ENCODE measurements at regions not wholly inside any gene's neighbourhood (a gene's known extent, or its start where the extent isn't known, plus 50 kb on each side); places are given as distances from the start of the nearest gene placed in this dataset.

- Histone ChIP-seq H3K4me2 (replicated peaks; ENCODE audit: low read depth, low read length, poor library complexity, severe bottlenecking) (no peak overlapping the region), H2AFZ (ENCODE audit: insufficient read depth, low read depth, low read length, poor library complexity, severe bottlenecking) (no peak overlapping the region), H3K27ac (ENCODE audit: low read length in 2 of 2) (no peak overlapping the region), H3K4me1 (ENCODE audit: control insufficient read depth in 2 of 2, insufficient read depth in 2 of 2, low read length in 2 of 2) (no peaks in the 10 kb centered on the region), H4K20me1 (ENCODE audit: control insufficient read depth, insufficient read depth, low read length, poor library complexity, severe bottlenecking) (no peaks in the 10 kb centered on the region), H3K9me3 (ENCODE audit: control extremely low read depth in 1 of 3, control insufficient read depth in 2 of 3, insufficient read depth in 1 of 3, low read length in 2 of 3) (no peaks in the 10 kb centered on the region), H3K9ac (ENCODE audit: low read length) (no peak overlapping the region), H3K36me3 (replicated peaks in 1 of 2; ENCODE audit: control extremely low read depth in 1 of 2, control insufficient read depth in 1 of 2, extremely low read depth in 1 of 2, insufficient read depth in 2 of 2, low read length in 1 of 2) (no peaks in the 10 kb centered on the region), H3K4me3 (ENCODE audit: control extremely low read depth in 1 of 5, extremely low read depth in 1 of 5, insufficient read depth in 1 of 5, low read depth in 2 of 5, low read length in 4 of 5) (no peak overlapping the region), H3K27me3 (replicated peaks in 1 of 4; ENCODE audit: control extremely low read depth in 1 of 4, control insufficient read depth in 3 of 4, insufficient read depth in 4 of 4, low read length in 3 of 4) (no peaks in the 10 kb centered on the region), H3K79me2 (ENCODE audit: control insufficient read depth, insufficient read depth, low read length) (no peaks in the 10 kb centered on the region)
- Mint-ChIP-seq H3K27me3 (no peaks in the 10 kb centered on the region), H3K9me3 (ENCODE audit: insufficient read depth) (no peaks in the 10 kb centered on the region), H3K4me3 (no peak overlapping the region), H3K4me1 (peaks cover 5% of the 10 kb centered on the region), H3K27ac (no peak overlapping the region)
- CTCF ChIA-PET = no interaction called here
- TF ChIP-seq EZH2 (IDR thresholded peaks at IDR 0.05; ENCODE audit: borderline replicate concordance, insufficient read depth, low read depth, low read length, poor library complexity, severe bottlenecking) (no peak), CTCF (IDR thresholded peaks at IDR 0.05) (no peak)
- intact Hi-C loops (cut with micrococcal nuclease) = no loop called here
- ATAC-seq (ENCODE audit: low read depth) = no peak
- POLR2A ChIA-PET = no interaction called here
- no peak for DNase-seq
- no CpG with 5 or more reads among the region's 4 CpGs for WGBS (ENCODE audit: insufficient coverage)
Observed at GRCh38 chr9:82149501-82149946, 161.0 kb downstream of the SPATA31D1 start.

GRCh38 chr9:82152181-82152580 lies 163.6 kb downstream of the SPATA31D1 start:
- Histone ChIP-seq H4K20me1 (ENCODE audit: control insufficient read depth, insufficient read depth, low read length, poor library complexity, severe bottlenecking) (no peaks in the 10 kb centered on the region), H3K4me2 (replicated peaks; ENCODE audit: low read depth, low read length, poor library complexity, severe bottlenecking) (no peak overlapping the region), H3K27ac (ENCODE audit: low read length in 2 of 2) (no peak overlapping the region), H3K9me3 (ENCODE audit: control extremely low read depth in 1 of 3, control insufficient read depth in 2 of 3, insufficient read depth in 1 of 3, low read length in 2 of 3) (no peaks in the 10 kb centered on the region), H2AFZ (ENCODE audit: insufficient read depth, low read depth, low read length, poor library complexity, severe bottlenecking) (no peak overlapping the region), H3K36me3 (replicated peaks in 1 of 2; ENCODE audit: control extremely low read depth in 1 of 2, control insufficient read depth in 1 of 2, extremely low read depth in 1 of 2, insufficient read depth in 2 of 2, low read length in 1 of 2) (no peaks in the 10 kb centered on the region), H3K27me3 (replicated peaks in 1 of 4; ENCODE audit: control extremely low read depth in 1 of 4, control insufficient read depth in 3 of 4, insufficient read depth in 4 of 4, low read length in 3 of 4) (no peaks in the 10 kb centered on the region), H3K4me3 (ENCODE audit: control extremely low read depth in 1 of 5, extremely low read depth in 1 of 5, insufficient read depth in 1 of 5, low read depth in 2 of 5, low read length in 4 of 5) (no peak overlapping the region), H3K9ac (ENCODE audit: low read length) (no peak overlapping the region), H3K4me1 (ENCODE audit: control insufficient read depth in 2 of 2, insufficient read depth in 2 of 2, low read length in 2 of 2) (no peaks in the 10 kb centered on the region), H3K79me2 (ENCODE audit: control insufficient read depth, insufficient read depth, low read length) (no peaks in the 10 kb centered on the region)
- Mint-ChIP-seq H3K9me3 (ENCODE audit: insufficient read depth) (no peaks in the 10 kb centered on the region), H3K27me3 (no peaks in the 10 kb centered on the region), H3K27ac (no peak overlapping the region), H3K4me1 (peaks cover 10% of the 10 kb centered on the region), H3K4me3 (no peak overlapping the region)
- intact Hi-C loops (cut with micrococcal nuclease) = no loop called here
- TF ChIP-seq CTCF (IDR thresholded peaks at IDR 0.05) (no peak), EZH2 (IDR thresholded peaks at IDR 0.05; ENCODE audit: borderline replicate concordance, insufficient read depth, low read depth, low read length, poor library complexity, severe bottlenecking) (no peak)
- no CpG with 5 or more reads among the region's 1 CpG for WGBS (ENCODE audit: insufficient coverage)
- ChIA-PET CTCF (no interaction called here), POLR2A (no interaction called here)
- no peak for ATAC-seq (ENCODE audit: low read depth)
- no peak for DNase-seq
